Thymus (tissue), 11 donors: ENCODE measurements at regions not wholly inside any gene's neighbourhood (a gene's known extent, or its start where the extent isn't known, plus 50 kb on each side); places are given as distances from the start of the nearest gene placed in this dataset.
"Not testable (repeated sequence)": the region's sequence is repeated elsewhere in the genome, so short reads cannot be mapped to it uniquely, and the experiment has no call there.

ENCODE experiments used
- DNase-seq, 9 donors: peaks; one replicate each; pipeline ENCODE4 v3.0.0-alpha.2; 2013; ENCODE audit warnings: low spot score in 9 of 9, low read depth in 6 of 9, missing footprints in 1 of 9
- H3K27ac ChIP-seq, 2 donors: one replicate each; pipeline ENCODE4 v1.5.1; 2013; ENCODE audit warnings: control low read depth in 1 of 2, low read depth in 1 of 2, low read length in 1 of 2, mild to moderate bottlenecking in 1 of 2, moderate library complexity in 1 of 2
- H3K27me3 ChIP-seq, 2 donors: one replicate each; pipeline ENCODE4 v1.5.1; 2013; ENCODE audit warnings: low read length in 1 of 2; ENCODE audit not compliant: control insufficient read depth in 2 of 2, insufficient read depth in 1 of 2
- H3K36me3 ChIP-seq, 2 donors: one replicate each; pipeline ENCODE4 v1.5.1; 2013; ENCODE audit warnings: low read length in 1 of 2, mild to moderate bottlenecking in 1 of 2, moderate library complexity in 1 of 2; ENCODE audit not compliant: control insufficient read depth in 2 of 2, insufficient read depth in 2 of 2
- H3K4me1 ChIP-seq, 2 donors: one replicate each; pipeline ENCODE4 v1.5.1; 2013; ENCODE audit warnings: low read length in 2 of 2; ENCODE audit not compliant: control insufficient read depth in 2 of 2, insufficient read depth in 2 of 2
- H3K4me3 ChIP-seq, 2 donors: one replicate each; pipeline ENCODE4 v1.5.1; 2013; ENCODE audit warnings: low read length in 2 of 2, control low read depth in 1 of 2, mild to moderate bottlenecking in 1 of 2
- H3K9me3 ChIP-seq, 2 donors: one replicate each; pipeline ENCODE4 v1.5.1; 2013; ENCODE audit warnings: low read length in 1 of 2, mild to moderate bottlenecking in 1 of 2; ENCODE audit not compliant: control insufficient read depth in 2 of 2, insufficient read depth in 1 of 2
- WGBS: extraction: QIAGEN DNeasy Blood & Tissue Kit; methylation state at CpG from one replicate; pipeline ENCODE4 v1.1.7; 2013; 5-methylcytosine and 5-hydroxymethylcytosine counted together
- donor health status: healthy.

- H3K4me1 ChIP-seq, H3K4me3 ChIP-seq, H3K36me3 ChIP-seq, H3K27ac ChIP-seq, H3K9me3 ChIP-seq, DNase-seq, H3K27me3 ChIP-seq: not testable (repeated sequence)
- 93% methylated on average over 4 of the region's 4 CpGs for WGBS
Measured at GRCh38 chr21:28034334-28034733, 958.3 kb downstream of the LTN1 start.

GRCh38 chr21:28032652-28033051 lies 960.0 kb downstream of the LTN1 start:
- DNase-seq, H3K27me3 ChIP-seq, H3K4me1 ChIP-seq, H3K36me3 ChIP-seq, H3K4me3 ChIP-seq, H3K9me3 ChIP-seq, H3K27ac ChIP-seq: not testable (repeated sequence)
- WGBS, result 96% methylated on average over 1 of the region's 1 CpG

- not testable (repeated sequence) for H3K27ac ChIP-seq, H3K27me3 ChIP-seq, H3K9me3 ChIP-seq, H3K4me1 ChIP-seq, H3K36me3 ChIP-seq, DNase-seq, H3K4me3 ChIP-seq
Measured at GRCh38 chr21:28031066-28031465, 961.6 kb downstream of the LTN1 start.

GRCh38 chr21:28025111-28025510 lies 967.6 kb downstream of the LTN1 start:
- H3K27ac ChIP-seq, result no peak overlapping the region
- WGBS, result 92% methylated on average over 1 of the region's 1 CpG
- H3K4me3 ChIP-seq, result no peak overlapping the region
- peaks cover 0 to 2% of the 10 kb centered on the region in 2 donors for H3K9me3 ChIP-seq
- no peaks in the 10 kb centered on the region for H3K4me1 ChIP-seq
- DNase-seq, result no peak
- no peaks in the 10 kb centered on the region for H3K27me3 ChIP-seq
- H3K36me3 ChIP-seq, result no peaks in the 10 kb centered on the region

- 86% methylated on average over 15 of the region's 15 CpGs for WGBS
- Histone ChIP-seq H3K27ac (no peak overlapping the region), H3K4me1 (no peaks in the 10 kb centered on the region), H3K4me3 (no peak overlapping the region), H3K9me3 (peaks cover 0 to 5% of the 10 kb centered on the region in 2 donors), H3K36me3 (no peaks in the 10 kb centered on the region), H3K27me3 (no peaks in the 10 kb centered on the region)
- DNase-seq, result no peak
Measured at GRCh38 chr21:28018741-28019669, 973.7 kb downstream of the LTN1 start.

- Histone ChIP-seq H3K9me3 (peaks cover 0 to 5% of the 10 kb centered on the region in 2 donors), H3K27me3 (no peaks in the 10 kb centered on the region), H3K36me3 (no peaks in the 10 kb centered on the region), H3K4me3 (no peak overlapping the region), H3K4me1 (no peaks in the 10 kb centered on the region), H3K27ac (no peak overlapping the region)
- 94% methylated on average over 9 of the region's 9 CpGs for WGBS
- DNase-seq, result no peak
Measured at GRCh38 chr21:28018213-28018612, 974.5 kb downstream of the LTN1 start.

GRCh38 chr21:28016571-28016970 lies 976.1 kb downstream of the LTN1 start:
- Histone ChIP-seq H3K36me3 (no peaks in the 10 kb centered on the region), H3K4me1 (no peaks in the 10 kb centered on the region), H3K27me3 (no peaks in the 10 kb centered on the region), H3K4me3 (no peak overlapping the region), H3K27ac (no peak overlapping the region), H3K9me3 (peaks cover 0 to 5% of the 10 kb centered on the region in 2 donors)
- WGBS, result 97% methylated on average over 1 of the region's 1 CpG
- no peak for DNase-seq

GRCh38 chr21:28013123-28013522 lies 979.6 kb downstream of the LTN1 start:
- not testable (repeated sequence) for H3K4me3 ChIP-seq, H3K27me3 ChIP-seq, H3K36me3 ChIP-seq, DNase-seq, H3K4me1 ChIP-seq, H3K9me3 ChIP-seq, H3K27ac ChIP-seq

- WGBS, result 60% methylated on average over 2 of the region's 2 CpGs
- H3K4me1 ChIP-seq, DNase-seq, H3K27ac ChIP-seq, H3K9me3 ChIP-seq, H3K36me3 ChIP-seq, H3K27me3 ChIP-seq, H3K4me3 ChIP-seq: not testable (repeated sequence)
Measured at GRCh38 chr21:28011970-28012369, 980.7 kb downstream of the LTN1 start.
